ENCODE measurements at regions not wholly inside any gene's neighbourhood (a gene's known extent, or its start where the extent isn't known, plus 50 kb on each side); places are given as distances from the start of the nearest gene placed in this dataset.

- peaks cover 2% of the 10 kb centered on the region for H3K9me3 Mint-ChIP-seq (ENCODE audit: unreplicated experiment)
- H3K4me1 Mint-ChIP-seq (ENCODE audit: low read depth, unreplicated experiment): peaks cover 9% of the 10 kb centered on the region
- H3K4me3 Mint-ChIP-seq (ENCODE audit: unreplicated experiment): no peak overlapping the region
- no peak for DNase-seq
- no peak overlapping the region for H3K27ac Mint-ChIP-seq (ENCODE audit: unreplicated experiment)
- peaks cover 2% of the 10 kb centered on the region for H3K27me3 Mint-ChIP-seq (ENCODE audit: unreplicated experiment)
- no peak for TF ChIP-seq CTCF (IDR thresholded peaks at IDR 0.05; ENCODE audit: partially characterized antibody, unreplicated experiment)
- H3K36me3 Mint-ChIP-seq (ENCODE audit: unreplicated experiment): no peaks in the 10 kb centered on the region
These were observed 378.7 kb upstream of the DYNLRB2 start for GRCh38 chr16:80161799-80162739.

- Mint-ChIP-seq H3K4me1 (ENCODE audit: low read depth, unreplicated experiment) (peaks cover 9% of the 10 kb centered on the region), H3K4me3 (ENCODE audit: unreplicated experiment) (no peak overlapping the region), H3K36me3 (ENCODE audit: unreplicated experiment) (no peaks in the 10 kb centered on the region), H3K27me3 (ENCODE audit: unreplicated experiment) (peaks cover 2% of the 10 kb centered on the region), H3K27ac (ENCODE audit: unreplicated experiment) (no peak overlapping the region), H3K9me3 (ENCODE audit: unreplicated experiment) (peaks cover 2% of the 10 kb centered on the region)
- no peak for TF ChIP-seq CTCF (IDR thresholded peaks at IDR 0.05; ENCODE audit: partially characterized antibody, unreplicated experiment)
- no peak for DNase-seq
These were observed 382.0 kb upstream of the DYNLRB2 start for GRCh38 chr16:80158766-80159165.

- Mint-ChIP-seq H3K27me3 (ENCODE audit: unreplicated experiment) (no peaks in the 10 kb centered on the region), H3K36me3 (ENCODE audit: unreplicated experiment) (no peaks in the 10 kb centered on the region), H3K4me3 (ENCODE audit: unreplicated experiment) (no peak overlapping the region), H3K4me1 (ENCODE audit: low read depth, unreplicated experiment) (peaks cover 2% of the 10 kb centered on the region), H3K27ac (ENCODE audit: unreplicated experiment) (no peak overlapping the region), H3K9me3 (ENCODE audit: unreplicated experiment) (no peaks in the 10 kb centered on the region)
- no peak for DNase-seq
- no peak for TF ChIP-seq CTCF (IDR thresholded peaks at IDR 0.05; ENCODE audit: partially characterized antibody, unreplicated experiment)
These were observed 389.1 kb upstream of the DYNLRB2 start for GRCh38 chr16:80151722-80152111.

- no peak for DNase-seq
- H3K27me3 Mint-ChIP-seq (ENCODE audit: unreplicated experiment): no peaks in the 10 kb centered on the region
- no peaks in the 10 kb centered on the region for H3K9me3 Mint-ChIP-seq (ENCODE audit: unreplicated experiment)
- H3K36me3 Mint-ChIP-seq (ENCODE audit: unreplicated experiment): no peaks in the 10 kb centered on the region
- H3K4me3 Mint-ChIP-seq (ENCODE audit: unreplicated experiment): no peak overlapping the region
- H3K4me1 Mint-ChIP-seq (ENCODE audit: low read depth, unreplicated experiment): peaks cover 2% of the 10 kb centered on the region
- no peak for TF ChIP-seq CTCF (IDR thresholded peaks at IDR 0.05; ENCODE audit: partially characterized antibody, unreplicated experiment)
- H3K27ac Mint-ChIP-seq (ENCODE audit: unreplicated experiment): no peak overlapping the region
These were observed 389.6 kb upstream of the DYNLRB2 start for GRCh38 chr16:80150978-80151721.

- no peaks in the 10 kb centered on the region for H3K9me3 Mint-ChIP-seq (ENCODE audit: unreplicated experiment)
- no peaks in the 10 kb centered on the region for H3K27me3 Mint-ChIP-seq (ENCODE audit: unreplicated experiment)
- no peak for DNase-seq
- no peaks in the 10 kb centered on the region for H3K36me3 Mint-ChIP-seq (ENCODE audit: unreplicated experiment)
- peaks cover 2% of the 10 kb centered on the region for H3K4me1 Mint-ChIP-seq (ENCODE audit: low read depth, unreplicated experiment)
- H3K27ac Mint-ChIP-seq (ENCODE audit: unreplicated experiment): no peak overlapping the region
- H3K4me3 Mint-ChIP-seq (ENCODE audit: unreplicated experiment): no peak overlapping the region
- TF ChIP-seq CTCF (IDR thresholded peaks at IDR 0.05; ENCODE audit: partially characterized antibody, unreplicated experiment): no peak
These were observed 392.0 kb upstream of the DYNLRB2 start for GRCh38 chr16:80148826-80149225.

All from glutamatergic neuron (in vitro differentiated cells).